GM21381 (cell line): ENCODE measurements at regions not wholly inside any gene's neighbourhood (a gene's known extent, or its start where the extent isn't known, plus 50 kb on each side); places are given as distances from the start of the nearest gene placed in this dataset.

Source experiments
- ATAC-seq: cut with Tn5 transposase; IDR thresholded peaks from one replicate; pipeline ENCODE4 v1.9.1; 2021; ENCODE audit warnings: mild to moderate bottlenecking, moderate library complexity; ENCODE audit not compliant: unreplicated experiment

DNA sequence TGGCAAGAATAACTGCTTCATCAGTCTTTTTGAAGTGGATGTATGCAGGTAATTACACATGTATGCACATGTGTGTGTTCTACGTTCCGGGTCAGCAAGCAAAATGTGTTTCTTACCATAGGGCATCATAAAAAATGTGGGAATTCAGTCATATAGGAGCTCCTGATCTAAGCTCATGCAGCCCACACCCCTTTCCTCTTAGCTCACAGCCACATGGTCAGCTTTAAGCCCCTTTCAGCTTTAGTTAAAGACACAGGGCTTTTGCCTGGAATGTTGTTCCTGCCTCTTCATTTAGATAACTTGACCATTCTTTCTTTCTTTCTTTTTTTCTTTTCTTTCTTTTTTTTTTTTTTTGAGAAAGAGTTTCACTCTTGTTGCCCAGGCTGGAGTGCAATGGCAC lies 258.1 kb downstream of the RPS24 start:
- no peak for ATAC-seq

DNA sequence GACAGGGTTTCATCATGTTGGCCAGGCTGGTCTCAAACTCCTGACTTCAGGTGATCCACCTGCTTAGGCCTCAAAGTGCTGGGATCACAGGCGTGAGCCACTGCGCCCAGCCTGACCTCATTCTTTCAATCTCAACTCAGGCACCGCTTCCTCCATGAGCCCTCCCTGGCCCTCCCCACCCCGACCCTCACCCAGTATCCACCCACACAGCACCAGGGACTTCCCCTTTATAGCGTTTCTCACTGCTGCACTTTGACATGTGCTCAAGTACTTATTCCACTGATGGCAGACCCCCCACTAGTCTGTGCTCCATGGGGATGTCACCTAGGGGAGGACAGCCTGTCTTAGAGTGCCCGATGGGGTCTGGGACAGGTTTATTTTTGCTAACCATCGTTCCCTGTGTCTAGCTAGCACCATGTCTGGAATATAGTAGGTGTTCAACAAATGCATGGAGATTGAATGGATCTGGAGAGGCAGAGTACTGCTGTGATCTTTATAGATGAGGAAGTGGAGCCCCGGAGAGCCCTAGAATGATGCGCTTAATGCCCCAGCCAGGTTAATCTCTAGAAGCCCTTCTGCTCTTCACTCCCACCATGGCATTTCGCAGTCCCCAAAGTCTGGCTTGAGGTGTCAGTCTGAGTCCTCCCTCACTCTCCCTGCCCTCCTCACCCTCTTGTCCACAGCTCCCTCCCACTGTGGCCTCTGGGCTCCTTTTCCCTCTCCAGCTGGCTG lies 258.8 kb downstream of the RPS24 start:
- no peak for ATAC-seq

DNA sequence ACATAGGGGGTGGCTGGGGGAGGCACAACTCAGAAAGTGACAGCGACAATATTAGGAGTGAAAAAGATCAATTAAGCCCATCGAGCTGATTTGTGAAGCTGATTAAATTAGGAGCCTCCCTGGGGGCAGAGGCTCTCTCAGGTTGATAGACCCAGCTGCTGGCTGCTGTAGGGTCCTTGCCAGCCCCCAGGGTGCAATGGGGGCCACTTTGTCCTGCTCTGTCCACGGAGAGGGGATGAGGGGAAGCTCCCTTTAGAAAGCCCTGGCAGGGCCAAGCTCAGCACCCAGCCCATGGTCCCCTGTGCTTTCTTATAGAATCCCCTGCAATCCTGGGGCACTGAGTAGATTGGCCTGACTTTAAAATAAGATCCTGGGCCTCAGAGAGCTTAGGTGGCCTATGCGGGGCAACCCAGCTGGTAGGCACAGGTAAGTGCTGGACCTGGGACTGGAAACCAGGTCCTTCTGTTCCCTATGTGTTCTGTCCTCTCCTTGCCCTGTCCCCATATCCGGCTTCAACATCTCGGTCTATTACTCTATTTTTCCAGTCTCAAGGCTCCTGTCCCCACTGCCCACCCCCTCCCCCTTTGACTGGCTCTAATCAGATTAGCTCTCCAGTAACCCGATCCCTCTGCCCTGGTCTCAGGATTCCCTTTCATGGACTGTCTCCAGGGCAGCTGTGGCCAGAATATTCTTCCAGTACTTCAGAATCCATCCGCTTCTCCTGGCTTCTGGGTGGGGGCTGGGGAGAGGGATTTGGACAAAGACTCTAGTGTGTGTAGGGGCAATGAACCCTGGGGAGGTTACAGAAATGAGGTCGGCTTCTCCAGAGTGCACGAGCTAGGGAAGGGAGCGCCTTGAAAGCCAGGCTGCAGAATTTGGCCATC lies 259.6 kb downstream of the RPS24 start:
- ATAC-seq = no peak

DNA sequence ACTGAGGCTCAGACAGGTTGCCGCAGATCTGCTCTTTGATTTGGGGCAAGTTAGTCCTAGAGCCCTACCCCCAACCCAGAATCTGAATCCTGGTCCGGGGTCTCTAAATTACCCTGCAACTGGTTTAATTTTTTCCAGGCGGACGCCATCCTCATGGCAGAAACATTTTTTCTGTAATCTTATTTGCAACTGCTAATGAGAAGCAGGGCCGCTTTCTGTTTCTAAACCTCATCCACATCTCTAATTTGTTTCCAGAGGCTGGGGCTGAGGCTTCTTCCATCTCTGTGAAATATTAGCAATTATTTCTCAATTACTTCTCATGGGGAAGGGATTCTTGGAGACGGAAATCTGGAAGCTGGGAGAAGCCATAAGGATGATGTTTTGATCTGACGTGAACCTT lies 261.6 kb downstream of the RPS24 start:
- no peak for ATAC-seq

- no peak for ATAC-seq
Observed at GRCh38 chr10:78296785-78297184, 263.1 kb downstream of the RPS24 start.

DNA sequence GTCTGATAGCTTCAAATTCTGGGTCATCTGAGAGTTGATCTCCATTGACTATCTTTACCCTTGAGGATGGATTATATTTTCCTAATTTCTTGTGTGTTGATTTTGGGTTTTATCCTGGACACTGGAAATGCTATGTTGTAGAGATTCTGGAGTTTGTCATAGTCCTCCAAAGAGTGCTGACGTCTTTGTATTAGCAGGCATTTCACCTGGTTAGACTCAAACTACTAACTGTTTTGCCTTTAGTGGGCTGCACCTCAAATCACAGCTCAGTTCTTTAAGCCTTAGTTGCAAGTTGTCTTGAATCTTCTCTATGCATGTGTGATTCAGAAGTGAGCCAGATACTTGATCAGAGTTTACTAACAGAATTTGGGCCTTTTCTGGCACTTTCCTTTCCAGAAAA lies 264.3 kb downstream of the RPS24 start:
- no peak for ATAC-seq

DNA sequence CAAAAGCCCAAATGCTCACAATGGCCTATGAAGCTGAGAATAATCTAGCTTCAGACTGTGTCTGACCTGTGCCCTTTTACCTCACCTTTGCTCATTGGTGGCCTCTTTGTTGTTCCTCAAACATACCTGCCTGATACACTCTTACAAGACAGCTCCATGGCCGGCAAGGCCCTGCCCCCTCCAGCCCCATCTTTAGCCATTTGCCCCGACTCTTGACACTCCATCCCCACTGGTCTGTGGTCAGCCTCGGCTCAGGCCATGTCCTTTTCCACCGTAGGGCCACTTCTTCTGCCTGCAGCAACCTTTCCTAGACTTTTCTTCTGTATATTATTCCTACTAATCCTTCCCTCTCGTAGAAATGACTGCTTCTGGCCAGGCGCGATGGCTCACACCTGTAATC lies 265.2 kb downstream of the RPS24 start:
- ATAC-seq = no peak

DNA sequence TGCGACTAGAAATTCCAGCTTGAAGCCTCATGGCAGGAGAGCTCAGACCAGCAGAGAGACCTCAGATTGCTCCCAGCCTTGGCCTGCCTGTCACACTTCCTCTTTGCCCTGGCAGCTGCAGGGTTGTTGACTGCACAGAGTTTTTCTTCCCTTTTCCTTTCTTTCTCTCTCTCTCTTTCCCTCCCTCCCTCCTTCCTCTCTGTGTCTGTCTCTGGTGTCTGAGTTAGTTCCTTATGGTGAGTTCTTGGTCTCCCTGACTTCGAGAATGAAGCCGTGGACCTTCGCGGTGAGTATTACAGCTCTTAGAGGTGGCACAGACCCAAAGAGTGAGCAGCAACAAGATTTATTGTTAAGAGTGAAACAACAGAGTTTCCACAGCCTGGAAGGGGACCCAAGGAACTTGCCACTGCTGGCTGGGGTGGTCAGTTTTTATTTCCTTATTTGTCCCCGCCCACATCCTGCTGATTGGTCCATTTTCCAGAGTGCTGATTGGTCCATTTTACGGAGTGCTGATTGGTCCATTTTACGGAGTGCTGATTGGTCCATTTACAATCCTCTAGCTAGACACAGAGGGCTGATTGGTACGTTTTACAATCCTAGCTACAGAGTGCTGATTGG lies 266.3 kb downstream of the RPS24 start:
- ATAC-seq = no peak

DNA sequence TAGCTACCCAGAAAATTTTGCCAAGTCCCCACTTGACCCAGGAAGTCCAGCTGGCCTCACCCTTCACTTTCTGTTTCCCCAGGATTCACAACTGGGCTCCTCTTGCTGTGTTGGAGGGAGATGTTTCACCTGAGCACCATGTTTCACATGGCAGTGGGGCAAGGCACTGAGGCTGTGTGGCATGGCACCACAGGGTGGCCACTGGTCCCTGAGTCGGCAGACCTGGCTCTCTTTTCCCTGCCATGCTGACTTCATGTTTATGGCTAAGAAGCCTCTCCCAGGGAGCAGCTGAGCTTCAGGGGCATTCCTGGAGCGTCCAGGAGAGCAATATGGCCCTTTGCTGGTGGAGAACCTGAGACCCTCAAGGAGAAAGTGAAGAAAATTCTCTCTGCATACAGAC lies 266.9 kb downstream of the RPS24 start:
- no peak for ATAC-seq

GRCh38 chr10:78301481-78301880 lies 267.8 kb downstream of the RPS24 start:
- no peak for ATAC-seq

- no peak for ATAC-seq
Observed at GRCh38 chr10:78301891-78302738, 268.5 kb downstream of the RPS24 start.

DNA sequence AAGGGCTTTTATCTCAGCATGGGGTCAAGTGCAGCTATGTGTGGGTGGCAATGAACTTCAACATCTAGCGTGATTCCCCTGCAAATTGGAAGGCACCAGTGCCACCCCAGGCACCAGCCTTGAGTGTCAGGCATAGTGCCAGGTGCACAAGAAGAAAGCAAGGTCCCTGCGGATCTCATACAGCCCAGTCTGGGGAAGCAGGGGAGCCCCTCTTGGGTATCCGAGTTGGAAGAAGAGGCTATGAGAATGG lies 269.0 kb downstream of the RPS24 start:
- no peak for ATAC-seq

- peak; percentile 87 for ATAC-seq
Observed at GRCh38 chr10:78302989-78303854, 269.6 kb downstream of the RPS24 start.

- no peak for ATAC-seq
Observed at GRCh38 chr10:78304091-78305045, 270.7 kb downstream of the RPS24 start.

- no peak for ATAC-seq
Observed at GRCh38 chr10:78305311-78305710, 271.6 kb downstream of the RPS24 start.

DNA sequence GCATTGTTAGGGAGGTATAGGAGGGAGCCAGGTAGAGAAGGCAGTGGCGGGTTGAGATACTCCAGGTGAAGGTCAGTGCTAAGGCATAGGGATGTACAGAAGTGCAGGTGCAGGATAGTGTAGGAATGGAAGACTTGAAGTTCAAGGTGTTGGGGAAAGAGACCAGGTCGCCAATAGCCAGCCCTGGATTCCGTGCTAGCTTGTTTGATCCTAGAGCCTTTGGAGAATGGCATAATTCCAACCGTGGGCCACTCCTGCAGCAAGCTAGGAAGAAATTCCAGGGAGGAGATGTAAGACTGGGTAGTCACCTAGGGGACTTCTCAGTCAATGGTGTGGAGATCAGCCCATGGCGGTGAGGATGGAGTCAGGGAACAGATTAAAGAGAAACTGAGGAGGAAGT lies 272.7 kb downstream of the RPS24 start:
- ATAC-seq = no peak

- ATAC-seq = no peak
Observed at GRCh38 chr10:78307576-78307975, 273.9 kb downstream of the RPS24 start.

DNA sequence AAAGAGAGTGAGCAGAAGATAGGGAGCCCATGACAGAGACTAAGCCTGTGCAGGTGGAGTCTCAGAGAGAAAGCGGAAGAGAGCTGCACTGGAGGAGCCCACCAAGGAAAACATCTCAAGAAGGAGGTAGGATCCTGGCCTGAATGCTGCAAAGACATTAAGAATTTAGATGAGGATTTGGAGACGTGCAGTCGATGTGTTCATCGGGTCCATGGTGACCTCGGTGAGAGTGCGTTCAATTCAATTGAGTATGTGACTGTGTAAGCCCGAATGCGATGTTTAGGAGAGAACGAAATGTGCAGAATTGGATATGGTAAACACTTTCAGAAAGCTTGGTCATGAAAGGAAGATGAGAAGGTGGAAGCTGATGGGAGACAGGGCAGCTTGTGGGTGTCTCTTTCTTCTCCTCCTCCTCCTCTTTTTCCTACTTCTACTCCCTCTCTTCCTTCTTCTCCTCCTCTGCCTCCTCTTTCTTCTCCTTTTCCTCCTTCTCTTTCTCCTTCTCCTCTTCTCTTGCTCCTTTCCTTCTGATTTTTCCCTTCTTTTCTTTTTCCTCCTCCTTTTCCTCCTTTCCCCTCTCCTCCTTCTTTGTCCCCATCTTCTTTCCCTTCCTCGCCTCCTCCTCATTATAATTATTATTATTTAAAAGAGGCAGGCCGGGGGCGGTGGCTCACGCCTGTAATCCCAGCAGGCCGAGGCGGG lies 276.0 kb downstream of the RPS24 start:
- ATAC-seq = no peak
